D341Med (cell line): ENCODE measurements at regions not wholly inside any gene's neighbourhood (a gene's known extent, or its start where the extent isn't known, plus 50 kb on each side); places are given as distances from the start of the nearest gene placed in this dataset.

ENCODE experiments used
- DNase-seq: peaks from one replicate; pipeline ENCODE4 v3.0.0; 2012; ENCODE audit warnings: low spot score

DNA sequence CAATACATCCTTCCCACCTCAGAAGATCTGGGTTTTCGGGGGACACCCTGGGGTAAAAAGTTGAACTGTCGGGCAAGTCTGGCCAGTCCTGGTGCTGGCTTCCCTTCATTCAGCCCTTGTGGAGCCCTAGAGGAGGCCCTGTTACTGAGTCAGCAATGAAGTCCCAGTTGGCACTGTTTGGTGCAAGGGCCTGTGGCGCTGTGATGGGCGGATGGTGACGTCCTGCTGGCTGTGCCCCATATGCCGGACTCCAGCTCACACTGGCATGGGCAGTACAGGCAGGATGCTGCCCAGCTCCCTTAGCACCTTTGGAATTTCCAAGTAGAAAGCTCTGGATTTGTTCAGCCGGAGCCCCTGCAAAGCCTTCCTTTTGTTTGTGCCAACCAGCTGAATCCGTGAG, 186.2 kb upstream of the PMEPA1 start:
- DNase-seq: no peak

DNA sequence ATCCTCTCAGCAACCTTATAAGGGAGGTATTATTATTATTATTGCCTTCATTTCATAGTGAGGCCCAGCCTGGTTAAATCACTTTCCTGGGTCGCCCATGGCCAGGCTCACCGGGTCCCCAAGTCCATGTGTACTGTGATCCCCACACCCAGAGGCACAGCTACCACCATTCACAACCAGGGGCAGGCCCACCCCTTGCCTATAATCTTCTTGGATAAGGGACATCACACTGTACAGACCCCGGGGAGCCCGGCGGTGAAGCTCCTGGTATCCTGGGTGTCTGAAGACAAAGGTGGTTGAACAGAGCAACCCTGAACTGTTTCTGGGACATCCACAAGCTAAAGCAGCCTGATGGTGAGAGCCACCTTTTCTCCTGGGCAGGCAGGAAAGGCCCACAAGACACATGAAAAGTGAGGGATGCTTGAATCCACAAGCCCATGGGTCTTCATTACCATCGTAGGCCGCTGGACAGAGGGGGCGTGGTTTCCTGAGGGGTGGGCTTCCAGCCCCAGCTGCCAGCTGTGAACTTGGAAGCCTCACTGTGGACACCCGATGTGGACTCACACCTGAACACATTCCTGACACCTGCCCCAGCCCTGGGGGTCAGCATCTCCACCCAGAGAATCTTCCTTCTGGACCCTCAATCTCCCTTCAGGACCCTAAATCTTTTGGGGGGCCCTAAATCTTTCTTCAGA, 185.5 kb upstream of the PMEPA1 start:
- no peak for DNase-seq

DNA sequence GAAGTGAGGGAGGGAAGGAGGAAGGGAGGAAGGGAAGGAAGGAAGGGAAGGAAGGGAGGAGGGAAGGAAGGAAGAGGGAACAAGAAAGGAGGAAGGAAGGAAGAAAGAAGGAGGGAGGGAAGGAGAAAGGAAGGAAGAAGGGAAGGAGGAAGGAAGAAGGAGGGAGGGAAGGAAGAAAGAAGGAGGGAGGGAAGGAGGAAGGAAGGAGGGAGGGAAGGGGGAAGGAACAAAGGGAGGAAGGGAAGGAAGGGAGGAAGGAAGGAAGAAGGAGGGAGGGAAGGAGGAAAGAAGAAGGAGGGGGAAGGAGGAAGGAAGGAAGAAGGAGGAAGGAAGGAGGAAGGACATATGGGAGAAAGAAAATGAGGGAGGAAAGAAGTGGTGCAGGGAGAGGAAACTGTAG, 184.7 kb upstream of the PMEPA1 start:
- no peak for DNase-seq

DNA sequence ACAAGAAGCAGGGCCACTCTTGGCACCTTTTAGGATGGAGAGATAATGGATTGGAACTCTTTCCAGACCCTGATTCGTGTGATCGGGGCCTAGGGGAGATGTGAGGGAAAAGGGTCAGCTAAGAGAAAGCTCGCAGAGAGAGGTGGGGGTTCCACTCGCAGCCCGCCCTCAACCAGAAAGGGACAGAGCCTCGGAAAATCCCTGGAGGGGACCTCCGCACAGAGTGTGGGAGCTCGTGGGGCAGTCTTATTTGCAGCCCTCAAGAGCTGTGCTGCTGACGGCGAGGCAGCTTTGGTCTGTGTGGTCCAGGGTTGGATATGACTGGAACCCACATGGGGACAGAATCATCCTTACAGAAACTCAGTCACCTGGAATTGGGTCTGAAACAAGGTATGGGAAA, 184.3 kb upstream of the PMEPA1 start:
- no peak for DNase-seq

DNA sequence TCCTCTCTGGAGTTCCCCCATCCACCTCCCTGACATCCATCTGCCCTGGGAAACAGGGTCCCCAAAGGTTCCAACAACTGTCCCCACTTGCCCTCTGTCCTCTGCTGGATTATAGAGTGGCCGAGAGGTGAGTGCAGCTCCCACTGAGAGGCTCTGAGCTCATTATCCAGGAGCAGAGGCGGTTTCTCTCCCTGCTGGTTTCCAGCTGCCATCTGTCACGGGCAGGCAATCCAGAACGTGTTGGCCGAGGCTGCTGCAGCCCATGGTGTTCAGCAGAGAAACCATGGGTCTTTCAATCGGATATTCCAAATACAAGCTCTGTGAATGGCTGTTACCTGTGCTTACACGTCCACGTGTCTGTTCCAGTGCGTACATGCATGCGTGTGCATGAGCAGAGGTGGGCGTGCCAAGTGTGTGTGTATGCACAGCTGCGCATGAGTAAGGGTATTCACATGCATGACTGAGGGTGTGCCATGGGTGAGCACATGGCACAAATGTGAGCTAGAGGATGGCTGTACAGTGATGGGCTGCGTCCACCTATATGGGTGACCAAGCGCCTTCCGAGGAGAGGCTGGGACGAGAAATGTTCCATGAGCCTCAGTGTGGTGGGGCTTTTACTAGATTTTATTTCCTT, 183.7 kb upstream of the PMEPA1 start:
- no peak for DNase-seq

- no peak for DNase-seq
These were observed 182.7 kb upstream of the PMEPA1 start for GRCh38 chr20:57892471-57892870.

- no peak for DNase-seq
These were observed 181.2 kb upstream of the PMEPA1 start for GRCh38 chr20:57891014-57891413.

GRCh38 chr20:57890202-57890800, 180.5 kb upstream of the PMEPA1 start:
- DNase-seq: no peak

DNA sequence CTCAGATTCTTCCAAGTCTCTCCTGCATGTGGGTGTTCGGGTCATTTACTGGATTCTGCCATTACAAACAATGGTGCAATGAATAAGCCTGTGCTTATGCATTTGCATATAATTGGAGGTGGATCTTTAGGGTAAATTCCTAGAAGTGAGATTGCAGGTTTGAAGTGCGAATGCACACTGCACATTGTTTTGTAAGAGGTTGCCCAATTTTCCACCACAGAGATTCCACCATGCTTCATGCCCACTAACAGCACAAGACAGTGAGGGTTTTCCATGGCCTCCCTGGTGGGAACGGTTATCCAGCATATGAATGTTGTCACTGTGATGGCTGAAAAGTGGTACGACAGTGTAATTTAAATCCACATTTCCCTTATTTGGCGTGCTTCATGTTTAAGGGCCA, 178.8 kb upstream of the PMEPA1 start:
- DNase-seq: no peak

DNA sequence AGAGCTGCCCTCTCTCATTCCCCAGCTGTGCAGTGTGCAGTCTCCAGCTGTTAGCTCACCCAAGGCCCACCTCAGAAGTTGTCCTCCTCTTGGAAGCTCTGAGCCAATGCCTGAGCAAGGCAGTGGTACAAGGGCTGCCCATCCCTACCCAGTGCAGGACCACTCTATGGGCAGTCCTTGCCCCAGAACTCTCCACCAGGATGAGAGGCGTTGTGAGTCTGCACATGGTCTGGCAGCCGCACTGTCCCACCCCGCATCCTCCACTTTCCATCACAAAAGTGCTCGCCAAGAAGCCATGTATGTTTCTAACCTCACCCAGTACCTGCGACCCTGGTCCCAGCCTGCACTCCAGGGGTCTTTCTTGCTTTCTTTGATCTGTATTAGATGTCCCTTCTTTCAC, 175.1 kb upstream of the PMEPA1 start:
- no peak for DNase-seq

GRCh38 chr20:57883761-57884160, 173.9 kb upstream of the PMEPA1 start:
- DNase-seq: no peak

DNA sequence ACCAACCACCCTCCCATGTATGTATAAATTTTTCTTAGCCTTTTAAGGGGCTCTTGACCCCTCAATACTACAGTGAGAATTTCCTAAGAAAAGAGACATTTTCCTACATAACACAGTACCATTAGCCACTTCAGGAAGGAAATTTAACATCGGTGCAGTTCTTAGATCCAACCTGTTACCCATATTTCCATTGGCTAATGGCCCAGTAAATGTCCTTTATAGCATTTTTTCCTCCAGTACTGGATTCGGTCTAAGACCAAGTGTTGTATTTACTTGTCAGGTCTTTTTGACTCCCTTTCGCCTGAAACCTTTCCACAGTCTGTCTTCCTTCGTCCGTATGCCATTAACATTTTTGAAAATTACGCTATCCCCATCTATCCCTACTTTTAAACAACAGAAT, 173.4 kb upstream of the PMEPA1 start:
- no peak for DNase-seq

GRCh38 chr20:57882451-57883161, 172.8 kb upstream of the PMEPA1 start:
- no peak for DNase-seq

DNA sequence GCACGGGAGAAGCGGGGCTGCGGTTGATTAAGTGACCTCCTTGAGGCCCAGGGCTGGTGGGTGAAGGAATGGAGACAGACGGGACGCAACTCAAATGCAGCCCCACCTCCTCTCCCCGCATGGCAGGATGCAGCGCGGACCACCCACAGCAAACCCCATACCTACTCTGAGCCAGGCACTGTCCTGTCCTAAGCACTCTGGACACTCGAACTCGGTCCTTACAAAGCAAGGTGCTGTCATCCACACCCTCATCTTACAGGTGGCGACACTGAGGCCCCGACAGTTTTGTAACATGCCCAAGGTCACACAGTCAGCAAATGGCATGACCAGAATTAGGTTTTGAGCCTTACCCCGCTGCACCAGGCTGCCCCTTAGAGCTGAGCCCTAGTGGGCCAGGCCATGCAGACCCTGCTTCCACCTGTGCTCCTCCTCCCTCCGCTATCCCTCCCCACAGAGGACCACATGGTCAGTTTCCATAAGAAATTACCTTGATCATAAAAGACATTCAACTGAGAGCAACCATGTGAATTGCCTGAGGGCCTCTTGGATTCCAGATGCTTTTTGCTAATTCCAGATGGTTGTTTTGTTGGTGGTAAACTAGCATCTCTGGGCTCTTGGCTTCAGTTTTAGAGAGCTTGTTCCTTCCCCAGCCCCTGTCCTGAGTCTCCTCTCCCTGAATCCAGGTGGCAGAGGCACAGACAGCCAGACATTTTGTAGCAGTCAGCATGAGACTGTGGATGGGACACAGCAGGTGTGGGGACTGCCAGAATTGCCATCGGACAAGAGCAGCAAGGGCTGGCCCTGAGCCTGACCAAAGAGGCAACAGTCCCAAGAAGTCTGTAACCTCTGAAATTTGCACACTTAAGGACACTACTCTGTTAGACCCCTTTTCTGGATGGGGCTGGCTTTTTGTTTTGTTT, 171.9 kb upstream of the PMEPA1 start:
- DNase-seq: no peak

- DNase-seq: no peak
These were observed 170.7 kb upstream of the PMEPA1 start for GRCh38 chr20:57880571-57880892.

DNA sequence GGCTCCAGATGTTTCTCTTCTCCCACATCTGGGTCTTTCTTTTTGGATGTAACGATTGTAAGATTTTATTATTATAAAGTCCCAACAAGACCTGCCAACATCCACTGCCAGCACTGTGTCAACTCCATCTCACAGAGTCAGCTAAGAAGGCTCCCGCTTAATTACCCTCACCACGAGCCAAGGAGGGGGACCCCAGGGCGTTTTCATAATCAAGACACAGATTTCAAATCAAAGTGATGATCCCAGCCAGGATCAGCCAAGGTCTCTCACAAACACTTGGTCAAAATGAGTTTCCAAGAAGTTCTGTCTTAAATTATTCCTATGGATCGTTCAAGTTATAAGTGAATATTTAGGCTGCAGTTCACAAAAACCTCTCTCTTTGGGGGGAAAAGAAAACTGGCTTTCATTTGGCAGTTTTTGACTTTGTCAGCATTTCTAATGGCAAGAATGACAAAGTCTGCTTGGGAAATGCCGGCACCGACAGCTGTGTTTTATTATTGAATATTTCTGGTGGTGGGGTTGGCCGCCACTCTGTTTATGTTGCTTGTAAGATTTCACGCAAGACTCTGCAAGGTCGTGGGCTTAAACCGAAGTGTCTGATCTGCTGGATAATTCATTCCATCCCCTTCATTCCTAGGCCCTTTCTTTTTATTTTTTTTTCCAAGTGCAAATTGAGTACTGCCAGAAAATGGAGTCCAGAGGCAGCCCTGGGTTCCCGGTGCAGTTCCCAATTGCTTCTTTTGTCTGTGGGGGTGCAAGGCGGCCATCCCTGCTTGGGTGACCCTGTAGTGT, 170.2 kb upstream of the PMEPA1 start:
- DNase-seq: no peak

DNA sequence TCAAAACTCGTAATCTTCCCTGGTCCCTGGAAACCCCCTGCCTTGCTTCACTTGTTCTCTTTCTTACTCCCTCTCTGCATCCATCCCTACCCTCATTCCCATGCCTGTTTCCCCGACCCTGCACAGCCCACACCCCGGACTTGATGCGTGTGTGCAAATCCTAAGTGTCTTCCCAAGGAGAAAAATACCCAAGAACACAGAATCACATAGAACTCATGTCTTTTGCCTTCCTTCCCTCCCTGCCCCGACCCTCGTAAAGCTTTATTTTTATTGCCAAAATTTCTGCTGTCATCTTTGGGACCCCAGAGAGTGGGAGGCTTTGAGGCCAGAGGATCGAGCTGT, 169.6 kb upstream of the PMEPA1 start:
- no peak for DNase-seq

GRCh38 chr20:57878786-57879424, 169.1 kb upstream of the PMEPA1 start:
- DNase-seq: no peak

- no peak for DNase-seq
These were observed 168.2 kb upstream of the PMEPA1 start for GRCh38 chr20:57877995-57878394.

DNA sequence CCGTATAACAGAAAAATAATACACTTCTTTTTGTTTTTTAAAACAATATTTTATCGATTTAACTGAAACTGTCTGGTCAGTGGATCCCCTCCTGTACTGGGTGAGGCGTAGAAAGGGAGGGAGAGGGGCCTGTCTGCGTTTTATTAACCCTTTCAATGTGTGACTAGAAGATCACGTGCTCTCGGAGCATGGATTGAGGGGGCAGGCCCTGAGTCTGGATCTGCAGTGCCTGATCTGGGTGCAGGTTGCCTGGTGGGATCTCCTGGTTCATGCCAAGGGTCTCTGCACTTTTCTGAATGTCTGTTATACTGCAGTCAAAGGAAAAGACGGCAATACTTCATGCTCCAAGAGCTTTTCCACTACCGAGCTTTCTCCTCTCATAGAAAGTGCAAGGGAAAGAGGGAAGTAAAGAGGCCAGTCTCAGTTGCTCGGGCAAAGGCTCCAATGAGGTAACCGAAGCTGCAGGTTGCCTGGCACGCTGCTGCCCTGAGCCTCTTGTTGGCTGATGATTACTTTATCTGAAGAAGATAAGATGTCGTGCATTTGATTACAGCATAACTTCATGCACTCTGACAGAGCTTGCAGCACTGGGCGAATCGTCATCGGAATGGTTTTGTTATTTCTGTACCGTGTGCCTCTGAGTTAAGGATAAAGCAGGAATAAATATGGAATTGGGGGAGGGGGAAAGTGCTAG, 167.5 kb upstream of the PMEPA1 start:
- no peak for DNase-seq
